SK-N-SH (cell line): ENCODE measurements at regions not wholly inside any gene's neighbourhood (a gene's known extent, or its start where the extent isn't known, plus 50 kb on each side); places are given as distances from the start of the nearest gene placed in this dataset.

ENCODE experiments used
- CTCF ChIA-PET: fragments of 300-600, 350-600 bp; formaldehyde crosslinking; extraction: SDS; loops from one replicate; lab custom pipeline; 2021; lab: Yijun Ruan, JAX
- POLR2A ChIA-PET: fragments of 350-600 bp; sonication (Branson Sonifier 250); formaldehyde crosslinking; extraction: SDS; loops from one replicate; lab custom pipeline; 2020; ENCODE audit warnings: antibody characterized with exemption, inconsistent platforms; lab: Yijun Ruan, JAX
- DNase-seq: peaks from one replicate; pipeline ENCODE4 v3.0.0; 2012
- H2AFZ ChIP-seq: fragments of 200-600 bp; sonication (generic); 2 replicates; pipeline ENCODE4 v1.8.1; 2016; ENCODE audit warnings: antibody characterized with exemption, mild to moderate bottlenecking, low read depth
- H3F3A ChIP-seq: fragments of 200-600 bp; sonication (generic); replicated peaks from 2 replicates; pipeline ENCODE3; 2016; ENCODE audit warnings: antibody characterized with exemption, mild to moderate bottlenecking; ENCODE audit not compliant: insufficient read depth
- H3K27ac ChIP-seq, 2 experiments: fragments of 200-500 bp in 1 of 2; fragments of 200-600 bp in 1 of 2; sonication (Bioruptor generic) in 1 of 2; sonication (generic), shearing (Covaris generic) in 1 of 2; 2 replicates each; pipeline versions ENCODE4 v1.5.1 to v1.6.1; 2014 to 2016; ENCODE audit warnings: low read depth in 2 of 2, inconsistent platforms in 1 of 2, low read length in 1 of 2, mild to moderate bottlenecking in 1 of 2, mixed read lengths in 1 of 2
- H3K27me3 ChIP-seq: fragments of 200-600 bp; sonication (generic), shearing (Covaris generic); 2 replicates; pipeline ENCODE4 v1.6.1; 2016; ENCODE audit warnings: mixed run types; ENCODE audit not compliant: insufficient read depth
- H3K36me3 ChIP-seq, 2 experiments: fragments of 200-500 bp in 1 of 2; fragments of 200-600 bp in 1 of 2; sonication (Bioruptor generic) in 1 of 2; sonication (generic) in 1 of 2; replicated peaks in 1 of 2; 2 replicates each; pipeline versions ENCODE3 to v1.5.1; 2014 to 2016; ENCODE audit warnings: low read length in 1 of 2, mild to moderate bottlenecking in 1 of 2; ENCODE audit not compliant: insufficient read depth in 2 of 2, control insufficient read depth in 1 of 2
- H3K4me1 ChIP-seq, 2 experiments: fragments of 200-500 bp in 1 of 2; fragments of 200-600 bp in 1 of 2; sonication (Bioruptor generic) in 1 of 2; sonication (generic), shearing (Covaris generic) in 1 of 2; 2 replicates each; pipeline versions ENCODE4 v1.5.1 to v1.6.1; 2014 to 2016; ENCODE audit warnings: low read depth in 1 of 2, low read length in 1 of 2, mixed run types in 1 of 2; ENCODE audit not compliant: insufficient read depth in 2 of 2, control insufficient read depth in 1 of 2
- H3K4me2 ChIP-seq: fragments of 200-600 bp; sonication (generic), shearing (Covaris generic); 2 replicates; pipeline ENCODE4 v1.6.1; 2017; ENCODE audit warnings: mixed run types
- H3K4me3 ChIP-seq, 2 experiments: fragments of 200-500 bp in 1 of 2; fragments of 200-600 bp in 1 of 2; sonication (Bioruptor generic) in 1 of 2; sonication (generic), shearing (Covaris generic) in 1 of 2; 2 replicates each; pipeline versions ENCODE4 v1.5.1 to v1.8.1; 2014 to 2016; ENCODE audit warnings: low read depth in 2 of 2, inconsistent platforms in 1 of 2, low read length in 1 of 2, mild to moderate bottlenecking in 1 of 2, mixed read lengths in 1 of 2, moderate library complexity in 1 of 2
- H3K79me2 ChIP-seq: fragments of 200-600 bp; sonication (generic); 2 replicates; pipeline ENCODE4 v1.8.1; 2017; ENCODE audit warnings: mild to moderate bottlenecking; ENCODE audit not compliant: insufficient read depth
- H3K9ac ChIP-seq: fragments of 200-600 bp; sonication (generic); 2 replicates; pipeline ENCODE4 v1.6.1; 2017; ENCODE audit warnings: mixed run types
- H3K9me2 ChIP-seq: fragments of 200-600 bp; sonication (generic); 2 replicates; pipeline ENCODE4 v1.6.1; 2017; ENCODE audit warnings: mixed run types
- H3K9me3 ChIP-seq: fragments of 200-600 bp; sonication (generic); 2 replicates; pipeline ENCODE4 v1.6.1; 2017; ENCODE audit warnings: mixed run types, mild to moderate bottlenecking, moderate library complexity
- H4K20me1 ChIP-seq: fragments of 200-600 bp; sonication (generic); 2 replicates; pipeline ENCODE4 v1.6.1; 2017; ENCODE audit warnings: mild to moderate bottlenecking, mixed run types; ENCODE audit not compliant: insufficient read depth
- CTCF ChIP-seq: fragments of 200-600 bp; sonication (generic); IDR thresholded peaks from 2 replicates; pipeline ENCODE4 v1.6.1; 2017; ENCODE audit warnings: antibody characterized with exemption, mild to moderate bottlenecking, moderate library complexity
- FOXM1 ChIP-seq: IDR thresholded peaks from 2 replicates; pipeline ENCODE4 v1.4.0; 2012; ENCODE audit warnings: low read depth, mild to moderate bottlenecking
- MAX ChIP-seq: IDR thresholded peaks from 2 replicates; pipeline ENCODE4 v1.4.0; 2012; ENCODE audit warnings: low read depth
- MEF2A ChIP-seq: IDR thresholded peaks from 2 replicates; pipeline ENCODE4 v1.4.0; 2012; ENCODE audit warnings: low read depth, borderline replicate concordance
- NRF1 ChIP-seq: IDR thresholded peaks from 2 replicates; pipeline ENCODE4 v1.6.1; 2012; ENCODE audit warnings: low read depth, mild to moderate bottlenecking, low read length
- PBX3 ChIP-seq: IDR thresholded peaks from 2 replicates; pipeline ENCODE4; 2012
- POLR2AphosphoS5 ChIP-seq: IDR thresholded peaks from 2 replicates; pipeline ENCODE4 v1.6.1; 2012; ENCODE audit warnings: low read depth, low read length
- RAD21 ChIP-seq: IDR thresholded peaks from 2 replicates; pipeline ENCODE4 v1.6.1; 2012; ENCODE audit warnings: mild to moderate bottlenecking, low read length
- ZBTB33 ChIP-seq: IDR thresholded peaks from 2 replicates; pipeline ENCODE4 v1.4.0; 2012; ENCODE audit warnings: low read depth, borderline replicate concordance
- WGBS: methylation state at CpG from one replicate; pipeline ENCODE4 v1.1.6; 2017; ENCODE audit warnings: low lambda C conversion rate; 5-methylcytosine and 5-hydroxymethylcytosine counted together

- CTCF ChIA-PET = no interaction called here
These were observed 276.3 kb upstream of the KCND2 start for GRCh38 chr7:119996634-119997033.

GRCh38 chr7:119999738-120000475 lies 273.1 kb upstream of the KCND2 start:
- no peak overlapping the region for H3K9ac ChIP-seq
- peaks cover 3% of the 10 kb centered on the region; the same call in 1 of the 2 replicates for H3K9me3 ChIP-seq
- no peaks in the 10 kb centered on the region for H4K20me1 ChIP-seq
- H3K27me3 ChIP-seq = no peaks in the 10 kb centered on the region
- no peak overlapping the region for H3K4me2 ChIP-seq
- H2AFZ ChIP-seq = no peak overlapping the region
- no peaks in the 10 kb centered on the region for H3K9me2 ChIP-seq
- H3K4me1 ChIP-seq = no peaks in the 10 kb centered on the region
- WGBS = 1% methylated on average over 5 of the region's 5 CpGs
- H3K27ac ChIP-seq = no peak overlapping the region
- no peaks in the 10 kb centered on the region for H3F3A ChIP-seq
- H3K36me3 ChIP-seq = no peaks in the 10 kb centered on the region
- TF ChIP-seq NRF1 (no peak), CTCF (peak; percentile 15; the same call in 1 of the 2 replicates)
- CTCF ChIA-PET = no interaction called here
- H3K4me3 ChIP-seq = no peak overlapping the region
- no peaks in the 10 kb centered on the region for H3K79me2 ChIP-seq
- DNase-seq = no peak
- POLR2A ChIA-PET = no interaction called here

More at GRCh38 chr7:119996634-119997033, 276.3 kb upstream of the KCND2 start:
- TF ChIP-seq MEF2A = no peak
- TF ChIP-seq POLR2AphosphoS5 = no peak
- no peak for TF ChIP-seq RAD21
- no peak for TF ChIP-seq FOXM1
- no peak for TF ChIP-seq ZBTB33
- no peak for TF ChIP-seq MAX
- no peak for TF ChIP-seq NRF1
- TF ChIP-seq PBX3 = no peak
- H3K36me3 ChIP-seq = no peaks in the 10 kb centered on the region
- under 1% methylated on average over 3 of the region's 3 CpGs for WGBS
- no peaks in the 10 kb centered on the region for H3K27me3 ChIP-seq
- DNase-seq = no peak
- no peaks in the 10 kb centered on the region for H3F3A ChIP-seq
- H3K27ac ChIP-seq = no peak overlapping the region
- no peaks in the 10 kb centered on the region for H4K20me1 ChIP-seq
- POLR2A ChIA-PET = no interaction called here
- no peaks in the 10 kb centered on the region for H3K4me1 ChIP-seq
- no peak overlapping the region for H3K9ac ChIP-seq
- peaks cover 3% of the 10 kb centered on the region; the same call in 1 of the 2 replicates for H3K9me3 ChIP-seq
- no peaks in the 10 kb centered on the region for H3K79me2 ChIP-seq
- no peak overlapping the region for H2AFZ ChIP-seq
- H3K9me2 ChIP-seq = no peaks in the 10 kb centered on the region
- H3K4me2 ChIP-seq = no peak overlapping the region
- H3K4me3 ChIP-seq = no peak overlapping the region
